ENCODE measurements at regions not wholly inside any gene's neighbourhood (a gene's known extent, or its start where the extent isn't known, plus 50 kb on each side); places are given as distances from the start of the nearest gene placed in this dataset.

DNA sequence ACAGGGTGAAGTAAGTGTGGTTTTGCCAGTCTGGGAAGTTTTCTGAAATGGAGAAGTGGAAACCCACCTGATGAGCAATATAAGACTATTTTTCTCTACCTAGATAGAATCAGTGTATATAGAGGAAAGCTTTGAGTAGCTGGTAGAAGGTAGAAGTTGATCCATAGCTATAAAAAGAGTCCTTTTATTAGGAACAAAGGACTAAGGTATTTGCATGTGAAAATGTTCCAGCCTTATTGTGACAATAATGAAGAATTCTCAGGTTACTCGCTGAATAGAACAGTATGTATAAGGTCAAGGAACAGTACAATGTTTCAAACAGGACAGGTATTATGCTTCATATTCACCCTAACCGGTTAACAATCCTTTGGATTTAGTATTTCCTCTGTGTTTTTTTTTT is 972.2 kb downstream of the OTOL1 start:
- no peak for DNase-seq

DNA sequence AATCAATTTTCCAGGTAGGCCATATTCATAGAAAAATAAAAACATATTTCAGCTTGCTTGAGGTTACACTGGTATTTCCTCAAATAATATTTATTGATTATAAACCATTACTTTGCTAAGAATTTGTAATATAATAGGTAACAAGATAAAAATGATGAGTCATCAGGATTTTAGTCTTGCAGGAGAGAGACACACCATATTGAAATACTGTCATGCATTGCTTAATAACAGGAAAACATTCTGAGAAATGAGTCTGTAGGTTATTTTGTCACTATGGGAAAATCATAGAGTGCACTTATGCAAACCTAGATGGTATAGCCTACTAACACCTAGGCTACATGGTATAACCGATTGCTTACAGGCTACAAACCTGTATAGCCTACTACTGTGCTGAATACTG is 990.5 kb downstream of the OTOL1 start:
- no peak for DNase-seq

DNA sequence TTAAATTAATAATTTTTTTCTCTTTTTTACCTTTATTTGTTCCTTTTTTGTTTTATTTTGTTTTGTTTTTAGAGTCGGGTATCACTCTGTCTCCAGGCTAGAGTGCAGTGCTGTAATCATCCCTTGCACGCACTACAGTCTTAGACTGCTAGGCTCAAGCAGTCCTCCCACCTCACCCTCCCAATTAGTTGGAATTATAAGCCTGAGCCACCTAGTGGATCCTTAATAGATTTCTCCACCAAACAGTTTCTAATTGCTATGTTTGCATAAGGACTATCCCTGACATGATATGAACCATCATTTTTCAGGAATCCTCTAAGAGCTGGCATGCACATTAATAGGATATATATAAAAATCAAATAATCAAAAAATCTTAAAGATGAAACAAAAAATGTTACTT is 993.2 kb downstream of the OTOL1 start:
- no peak for DNase-seq

DNA sequence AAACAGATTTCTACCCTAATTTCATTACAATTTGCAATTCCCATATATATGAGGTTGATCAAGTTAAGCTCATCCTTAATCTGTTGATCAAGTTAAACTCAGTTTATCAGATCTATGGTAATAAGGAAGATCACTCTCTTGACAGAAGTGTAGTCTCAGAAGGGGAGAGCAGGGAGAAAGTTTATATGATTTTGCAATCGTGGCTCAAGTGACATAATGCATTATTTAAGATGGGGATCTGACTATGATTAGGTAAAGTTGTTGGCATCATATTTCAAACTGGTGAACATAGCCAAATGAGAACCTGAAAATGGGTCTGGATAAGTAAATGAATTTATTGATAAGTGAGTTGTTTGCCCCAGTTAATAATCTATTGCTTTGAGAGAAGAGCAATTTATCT is 995.3 kb downstream of the OTOL1 start:
- no peak for DNase-seq

DNA sequence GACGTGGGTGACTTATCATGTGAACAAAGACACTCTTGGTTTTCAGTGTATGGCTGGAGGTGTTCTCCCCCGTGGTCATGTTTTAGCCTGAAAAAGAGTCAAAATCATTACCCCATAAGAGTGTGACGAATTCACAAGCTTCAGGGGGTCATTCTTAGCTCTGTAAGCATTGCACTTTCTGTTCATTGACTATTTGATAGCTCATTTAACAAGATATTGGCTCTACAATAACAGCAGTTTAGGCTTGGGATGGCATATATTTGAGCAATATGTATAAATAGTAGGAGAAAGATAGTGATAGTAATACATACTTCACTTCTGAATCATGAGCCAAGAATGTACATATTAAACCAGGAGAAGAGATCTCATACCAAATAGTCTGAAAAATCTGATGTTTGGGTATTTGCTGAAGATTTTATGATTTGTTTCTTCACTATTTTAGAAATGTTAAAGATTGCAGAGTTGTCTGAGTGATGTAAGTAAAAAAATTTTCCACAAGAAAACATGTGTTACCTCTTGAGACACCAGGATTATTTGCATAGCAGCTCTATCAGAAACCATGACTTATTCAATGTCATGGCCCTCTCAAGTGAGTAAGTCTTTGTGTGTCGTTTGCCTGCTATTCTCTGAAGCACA is 996.0 kb downstream of the OTOL1 start:
- no peak for DNase-seq

DNA sequence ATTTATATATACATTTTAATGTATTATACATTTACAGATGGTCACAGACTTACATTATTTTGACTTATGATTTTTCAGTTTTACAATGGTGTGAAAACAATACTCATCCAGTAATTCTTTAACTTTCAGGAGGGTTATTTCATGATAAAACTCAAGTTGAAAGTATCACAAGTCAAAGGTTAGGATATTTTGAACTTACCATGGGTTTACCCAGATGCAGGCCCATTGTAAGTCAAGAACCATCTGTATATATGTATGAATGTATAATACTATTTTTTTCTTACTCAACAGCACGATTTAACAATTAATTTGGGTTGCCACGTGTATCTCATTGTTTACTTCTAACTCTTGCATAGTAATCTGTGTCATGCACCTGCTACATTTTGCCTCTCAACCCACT is 1002.0 kb downstream of the OTOL1 start:
- DNase-seq: no peak

DNA sequence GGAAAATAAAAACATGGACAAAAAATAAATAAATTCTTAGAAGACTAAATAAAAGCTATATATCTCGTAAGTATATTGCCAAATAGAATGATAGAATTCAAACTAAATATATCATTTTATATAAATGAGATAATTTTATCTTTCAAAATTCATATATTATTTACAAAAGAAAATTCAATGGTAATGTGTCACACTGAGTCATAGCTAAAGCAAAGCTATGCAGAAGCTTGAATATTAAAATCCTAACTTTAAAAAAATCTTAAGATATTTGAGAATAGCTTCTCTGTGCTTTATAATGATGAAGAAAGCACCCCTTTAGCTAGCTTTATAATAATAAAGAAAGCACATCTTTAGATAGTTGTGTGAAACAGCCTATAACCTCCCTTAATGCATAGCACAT is 1010.8 kb downstream of the OTOL1 start:
- no peak for DNase-seq

DNA sequence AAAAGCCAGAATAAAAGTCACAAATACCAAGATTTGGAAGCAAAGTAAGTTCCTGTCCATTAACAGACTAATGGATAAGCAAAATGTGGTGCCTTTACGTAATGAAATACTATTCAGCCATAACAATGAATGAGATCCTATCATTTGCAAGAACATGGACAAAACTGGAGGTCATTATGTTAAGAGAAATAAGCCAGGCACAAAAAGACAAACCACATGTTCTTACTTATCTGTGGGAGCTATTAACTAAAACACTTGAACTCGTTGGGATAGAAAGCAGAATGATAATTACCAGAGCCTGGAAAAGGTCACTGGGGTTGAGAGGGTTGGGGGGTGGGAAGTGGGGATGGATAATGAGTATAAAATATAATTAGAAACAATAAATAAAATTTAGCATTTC is 1015.9 kb downstream of the OTOL1 start:
- no peak for DNase-seq

DNA sequence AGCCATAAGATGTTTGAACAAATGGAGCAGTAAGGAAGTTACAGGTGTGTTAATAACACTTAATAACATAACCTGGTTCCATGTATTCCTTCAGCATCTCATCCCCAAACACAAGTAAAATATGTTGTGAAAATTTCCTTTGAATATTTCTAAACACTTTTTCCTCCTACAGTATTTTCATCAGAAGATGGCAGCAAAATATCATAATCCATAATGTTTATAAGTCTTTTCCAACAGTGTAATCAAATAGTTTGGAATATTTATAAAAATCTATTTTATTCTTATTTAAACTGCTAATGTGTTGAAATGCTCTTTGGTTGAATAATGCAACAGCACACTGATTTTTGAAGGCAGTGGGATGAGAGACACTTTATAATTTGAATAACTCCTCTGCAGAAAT is 1020.5 kb downstream of the OTOL1 start:
- no peak for DNase-seq

DNA sequence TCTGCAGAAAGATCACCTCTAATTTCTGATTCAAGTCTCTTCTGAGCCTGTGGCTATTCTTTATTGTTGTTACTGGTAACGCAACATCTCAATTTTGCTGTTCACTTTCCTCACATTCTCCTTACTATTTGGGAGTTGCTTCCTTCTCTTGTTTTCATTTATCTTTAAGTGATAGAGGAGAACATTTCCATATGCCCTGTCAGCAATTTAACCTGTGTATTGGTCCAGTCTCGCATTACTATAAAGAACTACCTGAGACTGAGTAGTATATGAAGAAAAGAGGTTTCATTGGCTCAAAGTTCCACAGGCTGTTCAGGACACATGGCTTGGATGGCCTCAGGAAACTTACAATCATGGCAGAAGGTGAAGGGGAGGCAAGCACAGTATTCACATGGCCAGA is 1025.1 kb downstream of the OTOL1 start:
- no peak for DNase-seq

DNA sequence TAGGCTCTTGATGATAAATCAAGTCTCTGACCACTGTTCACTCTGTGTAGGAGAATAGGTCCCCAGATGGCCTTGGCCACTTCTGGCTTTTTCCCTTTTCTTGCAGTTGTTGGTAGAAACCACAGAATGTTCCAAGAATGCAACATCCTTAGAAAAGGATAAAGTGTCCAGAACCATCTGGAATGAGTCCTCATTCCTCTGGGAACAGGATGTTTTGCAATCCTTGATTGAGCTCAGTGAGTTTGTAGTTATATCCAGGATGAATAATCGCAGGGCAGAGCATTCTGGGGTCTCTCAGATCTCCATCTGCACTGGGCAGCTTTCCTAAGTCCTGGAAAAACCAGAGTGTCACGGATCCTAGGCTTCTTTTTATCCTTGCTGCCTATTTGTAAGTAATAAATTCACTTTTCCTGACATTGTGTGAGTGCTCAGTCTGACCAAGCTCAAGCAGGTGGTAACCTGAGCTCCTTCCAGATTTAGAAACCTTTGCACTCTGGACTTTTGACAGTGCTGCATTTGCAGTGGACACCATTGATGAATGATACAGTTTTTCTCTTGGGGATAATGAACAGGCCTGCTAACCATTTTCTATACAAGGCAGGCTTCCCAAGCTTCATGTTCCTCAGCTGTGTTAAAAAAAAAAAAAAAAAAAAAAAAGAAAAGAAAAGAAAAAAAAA is 1028.6 kb downstream of the OTOL1 start:
- no peak for DNase-seq

DNA sequence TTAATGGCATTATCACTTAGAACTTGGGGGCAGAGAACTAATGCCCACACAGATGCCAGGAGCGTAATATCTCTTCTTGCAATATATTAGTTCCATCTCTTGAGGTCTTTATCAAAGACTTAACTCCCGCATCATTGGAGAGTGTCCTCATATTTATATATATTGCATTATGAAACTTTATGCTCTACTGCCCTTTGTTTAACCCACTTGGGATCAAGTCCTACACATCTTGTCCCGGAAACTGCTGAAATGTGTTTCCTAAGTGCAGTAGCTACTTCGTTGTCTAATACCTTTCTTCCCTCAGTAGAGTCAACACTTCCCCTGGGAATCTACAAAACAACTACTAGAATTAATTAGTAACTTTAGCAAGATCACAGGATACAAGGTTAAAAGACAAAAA is 1029.2 kb downstream of the OTOL1 start:
- no peak for DNase-seq

DNA sequence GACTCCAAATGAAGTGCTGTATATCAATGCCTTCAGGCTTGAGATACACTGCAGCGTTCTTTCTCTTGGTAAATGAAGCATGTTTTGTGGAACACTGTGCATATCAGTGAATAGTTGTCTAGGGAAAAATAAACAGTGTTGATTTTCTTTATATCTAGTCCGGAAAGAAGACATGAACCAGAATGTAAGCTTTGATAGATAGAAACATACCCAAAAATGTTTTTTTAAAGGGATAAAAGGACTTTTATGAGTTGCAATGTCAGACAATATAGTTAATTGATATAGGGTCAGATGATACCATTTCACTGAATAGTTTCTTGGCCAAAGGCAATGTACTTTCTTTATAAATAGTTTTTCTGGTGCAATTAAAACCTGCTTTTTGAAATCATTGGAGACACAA is 1037.8 kb downstream of the OTOL1 start:
- no peak for DNase-seq

DNA sequence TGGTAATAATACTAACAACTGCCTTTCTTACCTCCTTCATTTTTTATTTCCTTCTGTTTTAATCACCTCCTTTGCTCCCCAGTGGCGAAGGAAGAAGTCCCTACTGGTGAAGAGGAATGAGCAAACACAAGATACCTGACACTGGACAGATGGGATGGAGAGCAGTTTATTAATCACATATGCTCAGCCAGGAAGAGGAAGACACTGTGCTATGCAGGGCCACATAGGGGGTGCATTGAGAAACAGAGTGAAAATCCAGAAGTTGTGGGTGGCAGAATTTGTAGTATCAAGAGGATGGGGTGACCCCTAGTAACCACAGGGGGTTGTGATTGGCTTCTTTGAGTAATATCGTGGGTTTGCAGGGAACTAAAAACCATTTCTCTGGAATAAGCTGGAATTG is 1041.9 kb downstream of the OTOL1 start:
- DNase-seq: no peak

DNA sequence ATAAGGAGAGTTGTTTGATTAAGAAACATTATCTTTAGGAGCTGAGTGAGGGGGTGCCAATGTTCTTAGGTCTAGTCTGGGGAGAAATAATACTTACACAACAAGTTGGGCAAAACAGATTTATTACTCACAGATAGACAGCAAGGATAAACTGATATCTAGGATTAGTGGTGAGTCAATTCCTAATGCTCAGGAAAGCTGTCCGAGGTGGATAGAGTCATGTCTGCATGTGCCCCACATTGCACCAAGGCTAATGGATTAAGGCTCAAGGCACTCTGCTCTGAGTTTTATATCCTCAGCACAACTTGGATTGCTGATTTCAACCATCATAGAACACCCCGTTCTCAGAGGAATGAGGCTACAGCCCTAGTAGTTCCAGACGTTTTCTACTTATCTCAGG is 1042.3 kb downstream of the OTOL1 start:
- DNase-seq: no peak

DNA sequence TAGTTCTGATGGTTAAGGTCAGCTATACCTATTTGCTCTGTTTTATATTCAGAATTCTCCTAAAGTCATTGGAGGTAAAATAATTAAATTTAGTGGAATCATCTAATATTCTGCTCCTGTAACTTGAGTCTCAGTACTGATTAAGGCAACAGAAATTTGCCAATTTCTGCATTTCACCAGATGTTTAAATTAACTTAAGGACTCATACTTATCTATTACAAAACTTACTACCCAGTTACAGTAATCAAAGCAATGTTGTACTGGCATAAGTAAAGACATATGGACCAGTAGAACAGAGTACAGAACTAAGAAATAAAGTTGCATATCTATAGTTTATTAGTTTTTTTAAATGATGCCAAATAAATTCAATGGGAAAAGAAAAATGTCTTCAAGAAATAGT is 1043.8 kb downstream of the OTOL1 start:
- DNase-seq: no peak

DNA sequence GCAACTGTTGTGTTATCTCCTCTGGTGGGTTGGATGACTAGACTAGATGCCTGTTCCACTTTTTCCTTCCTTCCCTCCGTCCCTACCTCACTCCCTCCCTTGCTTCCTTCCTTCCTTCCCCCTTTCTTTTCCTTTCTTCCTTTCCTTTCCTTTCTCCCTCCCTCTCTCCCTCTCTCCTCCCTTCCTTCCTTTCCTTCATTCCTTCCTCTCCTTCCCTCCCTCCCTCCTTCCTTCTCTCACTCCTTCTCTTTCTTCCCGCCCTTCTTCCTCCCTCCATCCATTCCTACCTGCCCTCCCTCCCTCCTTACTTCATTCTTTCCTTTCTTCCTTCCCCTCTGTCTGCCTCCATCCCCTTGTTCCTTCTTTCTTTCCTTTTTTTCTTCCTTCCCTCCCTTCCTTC is 1045.3 kb downstream of the OTOL1 start:
- no peak for DNase-seq

DNA sequence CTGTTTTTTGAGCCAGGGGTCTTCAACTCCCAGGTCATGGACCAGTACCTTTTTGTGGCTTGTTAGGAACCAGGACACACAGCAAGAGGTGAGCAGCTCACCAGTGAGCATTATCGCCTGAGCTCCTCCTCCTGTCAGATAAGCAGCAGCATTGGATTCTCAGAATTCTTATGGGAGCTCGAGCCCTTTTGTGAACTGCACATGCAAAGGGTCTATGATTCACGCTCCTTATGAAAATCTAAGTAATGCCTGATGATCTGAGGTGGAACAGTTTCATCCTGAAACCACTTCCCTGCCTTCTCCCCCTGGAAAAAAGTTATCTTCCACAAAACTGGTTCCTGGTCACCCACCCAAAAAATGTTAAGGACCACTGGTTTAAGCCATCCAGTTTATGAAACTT is 1047.6 kb downstream of the OTOL1 start:
- DNase-seq: no peak

DNA sequence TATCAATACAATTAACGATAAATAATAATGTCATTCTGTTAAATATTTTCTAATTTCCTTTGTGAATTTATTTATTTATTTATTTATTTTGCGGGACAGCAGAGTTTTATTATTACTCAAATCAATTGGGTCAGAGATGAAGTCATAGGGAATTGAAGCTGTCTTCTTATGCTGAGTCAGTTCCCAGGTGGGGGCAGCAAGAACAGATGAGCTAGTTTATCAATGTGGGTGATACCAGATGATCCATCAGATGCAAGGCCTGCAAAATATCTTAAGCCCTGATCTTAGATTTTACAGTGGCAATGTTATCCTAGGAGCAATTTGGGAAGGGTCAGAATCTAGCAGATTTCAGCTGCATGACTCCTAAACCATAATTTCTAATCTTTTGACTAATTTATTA is 1050.3 kb downstream of the OTOL1 start:
- DNase-seq: no peak

DNA sequence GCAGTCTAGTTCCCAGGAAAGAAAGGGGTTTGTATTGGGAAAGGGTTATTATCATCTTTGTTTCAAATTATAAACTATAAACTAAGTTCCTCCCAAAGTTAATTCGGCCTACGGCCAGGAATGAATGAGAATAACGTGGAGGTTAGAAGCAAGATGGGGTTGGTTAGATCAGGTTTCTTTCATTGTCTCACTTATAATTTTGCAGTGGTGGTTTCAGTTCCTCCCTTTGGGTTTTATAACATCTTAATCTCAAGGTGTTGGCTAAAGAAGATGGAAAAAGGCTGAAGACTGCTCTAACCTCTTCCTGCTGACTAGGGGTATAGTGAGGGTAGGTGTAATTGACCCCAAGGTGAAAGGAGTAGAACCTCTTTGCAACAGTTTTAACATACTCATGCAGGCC is 1050.7 kb downstream of the OTOL1 start:
- DNase-seq: no peak

DNA sequence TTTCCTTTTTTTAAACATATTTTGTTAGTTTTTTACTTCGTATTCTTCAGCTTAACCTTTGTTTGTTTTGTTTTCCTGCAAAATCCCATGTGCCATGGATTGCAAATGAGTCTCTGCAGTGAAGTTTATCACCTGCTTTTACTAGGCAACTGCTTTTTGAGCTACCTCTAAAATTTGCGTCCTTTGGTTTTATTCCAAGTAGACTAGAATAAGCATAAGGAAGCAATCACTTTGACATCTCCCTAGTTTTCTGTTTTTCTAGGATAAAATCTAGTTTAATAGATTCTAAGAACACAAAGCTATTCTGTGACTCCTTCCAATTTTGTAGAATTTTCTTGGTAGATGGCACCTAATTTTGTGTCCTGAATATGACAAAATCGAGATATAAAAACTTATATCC is 1059.2 kb downstream of the OTOL1 start:
- no peak for DNase-seq

DNA sequence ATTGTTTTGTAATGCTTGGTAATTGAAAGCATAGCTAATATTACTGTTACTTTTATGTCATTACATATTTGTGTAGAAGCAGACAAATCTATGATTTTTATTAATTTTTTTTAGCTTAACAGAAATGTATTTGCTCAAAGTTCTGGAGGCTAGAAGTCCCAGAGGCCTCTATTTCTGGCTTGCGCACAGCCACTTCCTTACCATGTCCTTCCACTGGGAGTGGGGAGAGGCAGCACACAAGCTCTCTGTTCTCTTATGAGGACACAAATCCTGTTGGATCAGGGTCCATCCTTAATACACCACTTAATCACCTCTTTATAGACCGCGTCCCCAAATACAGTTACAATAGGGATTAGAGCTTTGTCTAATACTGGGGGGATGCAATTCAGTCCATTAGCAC is 1061.4 kb downstream of the OTOL1 start:
- DNase-seq: no peak

DNA sequence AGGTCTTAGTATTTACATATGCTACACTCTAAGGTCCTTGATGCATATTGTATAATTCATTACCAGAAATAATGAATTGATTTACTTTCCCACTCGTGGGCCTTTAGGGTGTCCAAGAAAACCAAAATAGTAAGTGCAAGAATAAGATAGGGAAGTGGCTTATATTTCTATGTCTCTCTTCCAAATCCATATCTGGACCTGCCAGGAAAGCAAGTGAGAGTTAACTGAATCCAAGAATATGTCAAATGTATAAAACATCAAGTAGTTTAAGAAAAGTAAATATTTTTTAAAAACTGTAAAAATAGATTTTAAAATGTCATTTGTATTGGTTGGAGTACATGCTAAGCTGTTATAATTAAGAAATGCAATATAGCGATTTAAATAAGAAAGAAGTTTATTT is 1072.1 kb downstream of the OTOL1 start:
- no peak for DNase-seq

DNA sequence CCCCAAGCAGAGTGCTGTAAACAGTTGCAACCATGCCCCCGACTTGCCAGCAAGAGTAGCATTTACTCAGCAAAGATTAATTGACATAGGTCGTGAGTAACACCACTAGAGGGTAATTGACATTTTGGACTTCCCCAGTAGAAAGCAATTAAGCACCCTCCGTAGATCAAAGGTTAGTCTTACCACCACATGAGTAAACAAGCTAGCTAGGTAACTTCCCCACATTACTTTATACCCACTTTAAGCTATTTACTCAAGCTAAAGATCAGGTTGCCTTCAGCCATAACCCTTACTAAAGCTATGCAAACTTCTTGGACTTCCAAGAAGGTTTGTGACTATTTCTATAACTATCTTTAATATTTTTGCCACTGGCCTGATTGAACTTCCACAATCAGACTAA is 1072.7 kb downstream of the OTOL1 start:
- DNase-seq: no peak

DNA sequence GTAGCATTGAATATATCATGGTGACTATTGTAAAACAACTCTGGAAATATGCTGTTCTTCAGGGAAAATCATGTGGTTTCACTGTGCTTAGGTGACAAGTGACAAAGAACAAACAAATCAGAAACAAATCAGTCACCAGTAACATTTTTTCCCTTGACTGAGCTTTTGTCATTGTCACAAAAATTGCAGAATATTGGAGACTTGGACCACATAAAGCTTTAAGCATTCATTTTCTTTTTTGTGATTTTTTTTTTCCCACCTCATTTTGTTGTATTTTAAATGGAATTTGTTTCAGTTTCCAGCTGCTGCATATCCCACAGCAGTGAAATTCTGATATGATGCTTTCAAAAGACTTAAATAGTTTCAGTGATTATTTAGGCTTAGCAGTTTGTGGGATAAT is 1088.4 kb downstream of the OTOL1 start:
- DNase-seq: no peak

Data from stimulated activated CD4-positive, alpha-beta T cell treated with anti-CD3 and anti-CD28 coated beads, Interleukin-12 subunit alpha, Interleukin-12 subunit beta, amount 100 ng/mL, for 4 hours (primary cell).